Testis (tissue), 2 donors: ENCODE measurements at regions not wholly inside any gene's neighbourhood (a gene's known extent, or its start where the extent isn't known, plus 50 kb on each side); places are given as distances from the start of the nearest gene placed in this dataset.
A peak's percentile ranks its signal among the peaks of the same experiment; 100 is the strongest.
"Not testable (repeated sequence)": the region's sequence is repeated elsewhere in the genome, so short reads cannot be mapped to it uniquely, and the experiment has no call there.

ENCODE experiments used
- DNase-seq: peaks from one replicate; pipeline ENCODE4 v3.0.0-alpha.2; 2019
- H3K27ac ChIP-seq, 2 donors: fragments of 200-600 bp; sonication (generic); one replicate each; pipeline ENCODE4 v1.5.1; 2019
- H3K27me3 ChIP-seq: fragments of 200-600 bp; sonication (generic); one replicate; pipeline ENCODE4 v1.5.1; 2019
- H3K36me3 ChIP-seq: fragments of 200-600 bp; sonication (generic); one replicate; pipeline ENCODE4 v1.5.1; 2017; ENCODE audit warnings: low read depth; ENCODE audit errors: missing control alignments
- H3K4me1 ChIP-seq: fragments of 200-600 bp; sonication (generic); one replicate; pipeline ENCODE4 v1.5.1; 2019
- H3K4me3 ChIP-seq, 2 donors: fragments of 200-600 bp; sonication (generic); one replicate each; pipeline ENCODE4 v1.5.1; 2017 to 2019
- H3K9me3 ChIP-seq: fragments of 200-600 bp; sonication (generic); one replicate; pipeline ENCODE4 v1.5.1; 2017
- CTCF ChIP-seq, 3 experiments: fragments of 450-650 bp in 2 of 3; fragments of 200-600 bp in 1 of 3; sonication (generic) in 1 of 3; IDR thresholded peaks; one replicate each; pipeline ENCODE4 v1.5.1; 2016 to 2019; ENCODE audit warnings: antibody characterized with exemption in 3 of 3, mild to moderate bottlenecking in 2 of 3, moderate library complexity in 1 of 3
- POLR2A ChIP-seq: fragments of 450-650 bp; IDR thresholded peaks from one replicate; pipeline ENCODE4 v1.6.1; 2017; ENCODE audit warnings: antibody characterized with exemption, mild to moderate bottlenecking, moderate library complexity
- WGBS, 2 donors: methylation state at CpG; one replicate each; pipeline ENCODE4 v1.1.5; 2018; 5-methylcytosine and 5-hydroxymethylcytosine counted together
- intact Hi-C: fragments of 100-400 bp; cut with DNase I; formaldehyde crosslinking; loops from one replicate; pipeline ENCODE4 v1.15.1; 2023; ENCODE audit warnings: low total_unique reads

GRCh38 chr12:95380997-95381786, 92.8 kb upstream of the METAP2 start:
- WGBS, 2 donors, result 62 to 73% methylated on average over 5 of the region's 5 CpGs
- Histone ChIP-seq H3K9me3 (no peaks in the 10 kb centered on the region), H3K27ac (no peak overlapping the region), H3K36me3 (no peaks in the 10 kb centered on the region), H3K4me1 (peaks cover 4% of the 10 kb centered on the region), H3K4me3 (no peak overlapping the region), H3K27me3 (no peaks in the 10 kb centered on the region)
- TF ChIP-seq CTCF (IDR thresholded peaks at IDR 0.05), result no peak
- no peak for DNase-seq
- intact Hi-C loops, result no loop called here

GRCh38 chr12:95383920-95384319, 90.0 kb upstream of the METAP2 start:
- H3K4me3 ChIP-seq, intact Hi-C loops, H3K27me3 ChIP-seq, H3K36me3 ChIP-seq, H3K9me3 ChIP-seq, H3K4me1 ChIP-seq: not testable (repeated sequence)
- peak overlapping the region; percentile 75 to 79 for H3K27ac ChIP-seq
- WGBS, 2 donors, result 55 to 59% methylated on average over 7 to 8 of the region's 8 CpGs
- peak; percentile 57 for DNase-seq

DNA sequence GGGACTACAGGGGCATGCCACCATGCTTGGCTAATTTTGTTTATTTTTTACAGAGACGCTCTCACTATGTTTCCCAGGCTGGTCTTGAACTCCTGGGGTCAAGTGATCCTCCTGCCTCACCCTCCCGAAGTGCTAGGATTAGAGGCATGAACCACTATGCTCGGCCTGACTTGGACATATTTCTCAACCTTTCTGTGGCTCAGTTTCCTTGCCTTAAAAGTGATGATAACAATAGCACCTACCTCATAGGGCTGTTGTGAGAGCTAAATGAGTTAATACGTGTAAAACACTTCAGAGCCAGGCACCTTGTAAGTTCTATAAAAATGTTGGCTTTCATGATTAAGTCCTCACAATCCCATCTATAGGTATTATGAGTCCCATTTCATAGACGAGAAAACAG, 89.2 kb upstream of the METAP2 start:
- Histone ChIP-seq H3K27me3 (no peaks in the 10 kb centered on the region), H3K9me3 (no peaks in the 10 kb centered on the region), H3K27ac (peak overlapping the region; percentile 37 to 75), H3K4me3 (no peak overlapping the region), H3K4me1 (peaks cover 4% of the 10 kb centered on the region), H3K36me3 (no peaks in the 10 kb centered on the region)
- TF ChIP-seq CTCF (IDR thresholded peaks at IDR 0.05) (no peak), POLR2A (no peak)
- no peak for DNase-seq
- WGBS, 2 donors, result 67 to 74% methylated on average over 5 of the region's 5 CpGs
- intact Hi-C loops, result no loop called here

GRCh38 chr12:95385246-95386035, 88.5 kb upstream of the METAP2 start:
- Histone ChIP-seq H3K36me3 (no peaks in the 10 kb centered on the region), H3K27ac (peak overlapping the region; percentile 75 to 77), H3K4me1 (peaks cover 4% of the 10 kb centered on the region), H3K27me3 (no peaks in the 10 kb centered on the region), H3K9me3 (no peaks in the 10 kb centered on the region), H3K4me3 (peak overlapping the region in 1 of 2 donors; percentile 40)
- intact Hi-C loops, result no loop called here
- TF ChIP-seq POLR2A, result no peak
- no peak for TF ChIP-seq CTCF (IDR thresholded peaks at IDR 0.05)
- peak; percentile 26 for DNase-seq
- 40 to 44% methylated on average over 12 of the region's 12 CpGs for WGBS, 2 donors

- no peaks in the 10 kb centered on the region for H3K27me3 ChIP-seq
- no peaks in the 10 kb centered on the region for H3K36me3 ChIP-seq
- H3K9me3 ChIP-seq, result no peaks in the 10 kb centered on the region
- intact Hi-C loops, result no loop called here
- 55 to 56% methylated on average over 1 of the region's 1 CpG for WGBS, 2 donors
- no peak overlapping the region for H3K4me3 ChIP-seq
- no peak overlapping the region for H3K27ac ChIP-seq
- DNase-seq, result no peak
- TF ChIP-seq POLR2A (no peak), CTCF (IDR thresholded peaks at IDR 0.05) (no peak)
- peaks cover 4% of the 10 kb centered on the region for H3K4me1 ChIP-seq
These were observed 87.9 kb upstream of the METAP2 start for GRCh38 chr12:95386051-95386450.

GRCh38 chr12:95388260-95388659, 85.7 kb upstream of the METAP2 start:
- H3K27ac ChIP-seq, intact Hi-C loops: not testable (repeated sequence)
- WGBS, 2 donors, result 88 to 91% methylated on average over 10 of the region's 10 CpGs

More at GRCh38 chr12:95388260-95388659, 85.7 kb upstream of the METAP2 start:
- not testable (repeated sequence) for H3K27me3 ChIP-seq, H3K9me3 ChIP-seq, H3K36me3 ChIP-seq, DNase-seq, H3K4me3 ChIP-seq, H3K4me1 ChIP-seq
